Skeletal muscle cell (primary cell): ENCODE measurements at regions not wholly inside any gene's neighbourhood (a gene's known extent, or its start where the extent isn't known, plus 50 kb on each side); places are given as distances from the start of the nearest gene placed in this dataset.

ENCODE experiments used
- DNase-seq: peaks from one replicate; pipeline ENCODE4 v3.0.0-alpha.2; 2010; ENCODE audit warnings: low read depth
- H3K4me3 ChIP-seq: 2 replicates; pipeline ENCODE4 v1.5.1; 2011; ENCODE audit warnings: low read depth, mild to moderate bottlenecking, control low read depth, low read length, moderate library complexity

DNA sequence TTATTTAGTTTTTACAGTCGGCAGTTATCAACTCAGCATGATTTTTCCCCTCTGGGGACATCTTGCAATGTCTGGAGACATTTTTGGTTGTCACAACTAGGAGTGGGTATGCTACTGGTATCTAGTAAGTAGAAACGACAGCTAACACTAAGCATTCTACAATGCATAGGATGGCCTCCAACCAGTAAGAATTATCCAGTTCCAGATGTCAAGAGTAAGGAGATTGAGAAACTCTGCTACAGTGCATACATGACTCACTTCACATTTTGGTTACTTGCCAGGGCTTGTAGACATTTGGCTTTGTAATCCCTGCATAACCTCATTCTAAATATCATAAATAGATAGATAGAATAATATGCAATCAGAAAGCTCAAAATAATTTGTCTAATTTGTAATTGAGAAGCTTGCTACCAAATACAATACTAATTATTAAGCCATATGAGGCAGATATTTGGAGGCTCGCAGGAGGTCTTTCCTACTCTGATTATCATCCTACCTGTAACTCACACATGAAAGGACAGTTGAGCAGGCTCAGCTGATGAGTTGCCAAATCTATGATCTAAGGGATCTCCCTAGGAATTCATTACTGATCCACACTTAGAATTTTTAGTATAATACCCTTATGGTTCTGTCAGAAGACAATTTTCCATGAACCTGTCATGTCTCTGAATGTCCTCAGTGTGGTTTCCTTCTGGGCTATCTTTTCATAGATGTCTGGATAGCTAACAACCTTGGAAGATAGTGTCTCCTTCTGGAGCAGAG, 346.9 kb upstream of the TLE4 start:
- no peak overlapping the region for H3K4me3 ChIP-seq
- DNase-seq: peak; percentile 90

DNA sequence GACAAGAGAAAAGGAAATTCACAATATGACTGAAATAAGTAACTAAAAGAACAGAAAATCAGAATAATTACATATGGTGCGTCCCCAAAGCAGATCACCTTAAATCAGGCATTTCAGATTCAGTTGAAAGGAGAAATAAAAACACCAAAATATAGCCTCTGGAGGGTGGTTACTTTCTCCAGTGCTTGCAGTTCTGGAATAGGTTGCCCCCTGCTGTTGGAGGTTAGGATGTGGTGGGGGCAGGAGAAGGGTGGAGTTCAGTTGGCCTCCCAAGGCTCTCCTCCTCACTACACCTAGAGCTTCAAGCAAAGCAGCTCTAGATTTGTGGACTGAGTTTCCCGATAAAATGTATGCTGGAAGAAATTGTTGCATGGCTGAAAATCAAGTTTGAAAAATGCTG, 338.2 kb upstream of the TLE4 start:
- H3K4me3 ChIP-seq: no peak overlapping the region
- no peak for DNase-seq

GRCh38 chr9:79236466-79236865, 335.3 kb upstream of the TLE4 start:
- H3K4me3 ChIP-seq: no peak overlapping the region
- DNase-seq: no peak

GRCh38 chr9:79237861-79238260, 333.9 kb upstream of the TLE4 start:
- no peak for DNase-seq
- no peak overlapping the region for H3K4me3 ChIP-seq

DNA sequence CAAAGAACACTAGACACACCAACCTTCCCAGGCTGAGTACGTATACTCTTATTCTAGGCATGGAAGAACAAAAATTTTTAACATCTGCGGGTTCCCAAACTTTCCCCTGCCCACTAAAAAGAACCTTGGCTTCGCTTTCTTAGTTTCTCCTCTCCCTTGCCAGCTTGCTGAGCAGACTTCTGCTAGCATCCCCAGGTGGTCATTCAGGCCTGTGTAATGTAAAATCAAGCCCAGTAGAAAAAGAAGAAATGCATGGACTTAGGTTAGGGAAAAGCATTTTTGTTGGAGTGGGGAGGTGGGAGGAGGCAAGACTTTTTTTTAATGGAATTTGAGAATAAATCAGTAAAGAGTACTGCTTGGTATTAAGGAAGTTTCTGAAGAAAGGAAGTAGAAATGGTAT, 331.0 kb upstream of the TLE4 start:
- no peak for DNase-seq
- no peak overlapping the region for H3K4me3 ChIP-seq

DNA sequence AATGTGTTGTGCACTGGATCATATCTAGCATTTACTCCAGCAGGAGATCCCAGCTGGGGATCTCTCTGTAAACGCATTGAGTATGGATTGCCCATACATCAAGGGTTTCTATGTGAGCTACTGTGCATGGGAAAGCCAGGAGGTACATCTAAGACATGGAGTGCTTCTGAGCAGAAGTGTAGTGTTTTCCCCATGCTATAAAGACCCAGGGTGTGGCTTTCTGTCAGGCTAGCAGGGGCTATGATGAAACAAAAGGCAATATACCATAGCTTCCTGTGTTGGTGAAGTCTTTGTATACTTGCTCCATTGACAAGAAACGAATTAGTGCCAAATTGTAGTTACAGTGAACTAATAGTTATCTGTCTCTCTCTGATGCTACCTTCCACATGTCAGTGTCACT, 329.3 kb upstream of the TLE4 start:
- no peak overlapping the region for H3K4me3 ChIP-seq
- no peak for DNase-seq

DNA sequence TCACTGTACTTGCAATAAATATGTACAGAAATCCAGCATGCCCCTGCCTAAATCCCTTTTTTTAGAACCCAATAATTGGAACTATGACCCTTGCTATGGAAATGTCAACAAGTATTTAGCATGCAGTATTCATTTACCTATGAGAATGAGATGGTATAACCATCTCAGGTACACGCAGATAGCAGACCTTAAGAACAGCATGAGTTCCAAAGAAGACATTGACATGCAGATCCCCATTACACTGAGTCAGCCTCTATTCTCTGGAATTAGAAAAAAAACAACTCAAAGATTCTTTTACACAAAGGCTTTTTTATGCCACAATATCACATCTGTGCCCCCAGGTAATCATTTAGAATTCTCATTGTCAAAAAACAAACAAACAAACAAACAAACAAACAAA, 325.6 kb upstream of the TLE4 start:
- no peak for DNase-seq
- no peak overlapping the region for H3K4me3 ChIP-seq

DNA sequence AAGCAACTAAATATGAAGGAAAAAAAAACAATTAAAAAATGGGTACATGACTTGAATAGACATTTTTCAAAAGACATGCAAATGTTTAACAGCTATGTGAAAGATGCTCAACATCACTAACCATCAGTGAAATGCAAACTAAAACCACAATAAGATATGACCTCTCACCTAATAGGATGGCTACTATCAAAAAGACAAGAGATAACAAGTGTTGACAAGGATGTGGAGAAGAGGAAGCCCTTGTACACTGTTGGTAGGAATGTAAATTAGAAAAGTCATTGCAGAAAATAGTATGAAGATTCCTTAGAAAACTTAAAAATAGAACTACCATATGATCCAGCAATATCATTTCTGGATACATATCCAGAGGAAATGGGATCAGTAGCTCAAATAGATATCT, 324.7 kb upstream of the TLE4 start:
- no peak overlapping the region for H3K4me3 ChIP-seq
- DNase-seq: no peak

DNA sequence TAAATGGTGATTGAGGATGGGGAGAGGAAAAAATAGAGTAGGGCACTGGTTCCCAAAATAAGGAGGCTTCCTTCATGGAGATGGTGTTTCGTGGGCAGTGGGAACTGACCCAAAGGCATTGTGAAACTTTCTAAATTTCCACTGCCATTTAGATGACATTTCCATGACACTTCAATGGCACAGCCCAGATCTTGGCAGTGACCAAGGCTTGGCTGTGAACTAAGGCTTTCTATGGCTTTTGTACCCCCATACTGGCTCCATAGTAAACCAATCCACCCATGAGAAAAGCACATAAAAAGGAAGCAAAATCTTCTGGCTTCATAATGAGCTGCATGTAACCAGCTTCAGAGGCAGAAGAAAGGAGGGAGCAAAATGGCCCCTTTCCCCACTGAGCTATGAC, 321.0 kb upstream of the TLE4 start:
- no peak for DNase-seq
- H3K4me3 ChIP-seq: no peak overlapping the region

GRCh38 chr9:79254900-79255650, 316.7 kb upstream of the TLE4 start:
- DNase-seq: no peak
- H3K4me3 ChIP-seq: no peak overlapping the region

DNA sequence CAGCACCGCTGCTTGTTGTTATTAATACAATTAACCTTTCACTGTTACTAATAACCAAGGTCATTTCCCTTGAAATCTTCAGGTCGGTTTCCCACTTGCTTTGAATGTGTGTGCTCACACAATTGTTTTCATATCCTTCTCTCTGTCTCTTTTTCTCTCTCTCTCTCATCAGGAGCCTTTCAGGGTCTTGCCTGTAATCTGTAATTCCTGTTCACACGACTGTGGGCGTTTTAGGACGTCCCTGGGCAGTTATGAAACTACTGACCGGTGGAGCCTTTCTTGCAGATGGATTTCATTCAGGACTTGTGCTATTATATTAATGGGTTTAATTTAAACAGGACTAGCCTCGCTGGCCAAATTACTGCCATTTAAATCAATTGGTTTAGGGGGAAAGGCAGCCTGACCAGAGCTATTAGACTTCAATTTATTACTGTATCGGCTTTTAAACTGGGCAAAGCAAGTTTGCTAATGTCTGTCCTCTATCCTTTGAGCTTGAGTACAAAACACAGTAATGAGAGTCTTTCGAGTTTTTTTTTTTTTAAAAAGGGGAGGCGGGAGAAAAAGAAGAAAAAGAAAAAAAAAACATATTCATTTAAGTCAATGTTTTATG, 316.0 kb upstream of the TLE4 start:
- H3K4me3 ChIP-seq: no peak overlapping the region
- DNase-seq: no peak

GRCh38 chr9:79256691-79257213, 315.0 kb upstream of the TLE4 start:
- peak overlapping the region; percentile 9 for H3K4me3 ChIP-seq

DNA sequence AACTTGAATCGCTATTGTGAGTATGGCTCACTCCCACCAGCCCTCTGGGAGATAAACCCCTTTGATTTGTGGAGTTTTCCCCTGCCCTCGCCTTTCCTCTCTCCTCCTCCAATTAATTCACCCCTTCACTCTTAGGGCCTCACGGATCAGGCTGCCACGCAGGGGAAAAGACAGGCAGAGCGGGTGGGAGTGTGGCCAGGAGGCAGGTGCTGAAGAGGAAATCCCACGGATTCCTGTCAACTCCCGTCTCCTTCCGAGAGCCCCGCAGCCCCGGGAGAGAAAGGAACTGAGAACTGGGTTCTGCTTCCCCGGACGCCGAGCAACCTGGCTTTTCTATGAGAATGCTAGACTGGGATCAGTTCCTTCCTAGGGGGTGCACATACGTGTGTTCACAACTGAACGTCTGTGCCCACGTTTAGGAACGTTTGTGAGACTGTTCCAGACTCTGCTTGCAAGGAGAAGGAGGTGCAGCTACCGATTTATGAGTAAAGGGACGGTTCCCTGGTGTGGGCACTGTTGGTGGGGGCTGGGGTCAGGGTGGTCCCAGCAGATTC, 314.5 kb upstream of the TLE4 start:
- no peak for DNase-seq
- peak overlapping the region; percentile 9 for H3K4me3 ChIP-seq

More at GRCh38 chr9:79256691-79257213, 315.0 kb upstream of the TLE4 start:
- peak; percentile 54 for DNase-seq

- peak overlapping the region; percentile 9 for H3K4me3 ChIP-seq
- DNase-seq: no peak
Observed at GRCh38 chr9:79257790-79258351, 313.9 kb upstream of the TLE4 start.

DNA sequence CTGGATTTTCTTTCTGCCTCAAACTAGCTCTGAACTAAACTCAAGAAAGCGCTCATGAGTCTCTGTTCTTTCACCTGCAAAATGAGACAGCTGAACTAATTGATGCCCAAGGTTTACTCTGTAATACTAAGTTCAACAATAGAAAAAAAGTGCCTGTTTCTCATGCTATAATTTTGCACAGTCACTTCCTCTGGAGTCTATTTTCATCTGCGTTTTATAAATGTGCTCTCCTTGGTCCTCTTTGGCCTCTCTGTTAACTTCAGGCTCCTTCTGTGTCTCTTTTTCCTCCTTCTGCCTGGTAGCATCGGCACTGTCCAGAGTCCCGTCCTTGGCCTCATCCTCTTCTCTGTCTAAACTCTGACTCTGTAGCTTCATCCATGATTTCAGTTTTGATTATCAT, 311.9 kb upstream of the TLE4 start:
- no peak for DNase-seq
- no peak overlapping the region for H3K4me3 ChIP-seq

- DNase-seq: no peak
- no peak overlapping the region for H3K4me3 ChIP-seq
Observed at GRCh38 chr9:79263628-79264027, 308.1 kb upstream of the TLE4 start.

DNA sequence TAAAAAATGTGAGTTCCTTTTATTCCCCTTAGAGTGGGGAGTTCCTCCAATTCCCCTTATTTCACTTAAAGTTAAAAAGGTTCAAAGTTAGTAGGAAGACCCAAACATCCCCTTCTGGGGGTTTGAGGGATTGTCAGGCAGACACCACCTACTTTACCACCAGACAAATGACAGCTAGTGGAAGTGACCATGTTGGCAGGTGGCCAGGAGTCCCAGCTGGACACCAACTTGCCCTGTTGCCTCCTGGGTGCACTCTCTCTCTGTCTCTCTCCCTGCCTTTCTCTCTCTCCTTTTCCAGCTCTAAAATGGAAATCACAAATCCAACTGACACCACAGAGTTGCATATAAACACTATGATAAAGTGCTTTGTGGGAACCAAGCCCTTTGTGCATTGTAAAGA, 307.7 kb upstream of the TLE4 start:
- no peak for DNase-seq

DNA sequence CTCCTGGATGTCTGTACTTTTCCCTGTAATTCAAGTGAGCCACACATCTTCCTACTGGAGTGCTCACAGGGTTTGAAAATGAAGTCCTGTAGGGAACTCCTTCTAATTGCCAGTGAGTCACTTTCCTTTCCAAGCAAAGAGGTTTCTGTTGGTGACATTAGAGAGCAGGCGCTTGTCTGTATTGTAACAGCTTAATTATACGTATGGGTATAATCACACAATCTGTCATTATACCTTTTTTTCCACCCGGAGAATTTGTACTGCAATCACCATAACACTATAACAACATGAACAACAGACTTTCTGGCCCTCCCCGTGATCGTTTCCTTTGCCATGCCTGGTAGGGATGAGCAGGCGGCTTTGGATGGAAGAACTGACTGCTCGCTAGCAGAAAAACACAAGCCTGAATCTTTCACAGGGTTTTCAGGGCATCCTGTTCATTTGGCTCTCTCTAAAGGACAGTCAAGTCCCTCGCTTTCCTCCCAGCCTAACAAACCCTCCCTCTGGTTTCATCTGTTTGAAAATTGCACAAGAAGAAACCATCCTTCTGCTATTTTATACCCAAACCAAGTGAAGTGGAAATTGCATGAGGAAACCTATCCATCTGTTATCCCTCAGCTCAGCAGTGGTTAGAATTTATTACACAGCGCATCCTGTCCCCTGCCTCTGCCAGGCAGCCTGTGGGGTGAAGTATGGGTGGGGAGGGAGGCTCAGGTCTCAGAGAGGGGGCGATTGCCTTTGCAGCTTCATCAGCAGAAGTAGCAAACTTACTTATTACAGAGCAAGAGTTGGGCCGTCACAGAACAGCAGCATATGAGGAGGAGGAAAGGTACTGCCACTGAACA, 307.0 kb upstream of the TLE4 start:
- no peak for DNase-seq
- no peak overlapping the region for H3K4me3 ChIP-seq

More for the DNA sequence above, 307.7 kb upstream of the TLE4 start:
- no peak overlapping the region for H3K4me3 ChIP-seq

- no peak overlapping the region for H3K4me3 ChIP-seq
- no peak for DNase-seq
Observed at GRCh38 chr9:79266986-79267385, 304.8 kb upstream of the TLE4 start.
